ENCODE measurements at regions not wholly inside any gene's neighbourhood (a gene's known extent, or its start where the extent isn't known, plus 50 kb on each side); places are given as distances from the start of the nearest gene placed in this dataset.

DNA sequence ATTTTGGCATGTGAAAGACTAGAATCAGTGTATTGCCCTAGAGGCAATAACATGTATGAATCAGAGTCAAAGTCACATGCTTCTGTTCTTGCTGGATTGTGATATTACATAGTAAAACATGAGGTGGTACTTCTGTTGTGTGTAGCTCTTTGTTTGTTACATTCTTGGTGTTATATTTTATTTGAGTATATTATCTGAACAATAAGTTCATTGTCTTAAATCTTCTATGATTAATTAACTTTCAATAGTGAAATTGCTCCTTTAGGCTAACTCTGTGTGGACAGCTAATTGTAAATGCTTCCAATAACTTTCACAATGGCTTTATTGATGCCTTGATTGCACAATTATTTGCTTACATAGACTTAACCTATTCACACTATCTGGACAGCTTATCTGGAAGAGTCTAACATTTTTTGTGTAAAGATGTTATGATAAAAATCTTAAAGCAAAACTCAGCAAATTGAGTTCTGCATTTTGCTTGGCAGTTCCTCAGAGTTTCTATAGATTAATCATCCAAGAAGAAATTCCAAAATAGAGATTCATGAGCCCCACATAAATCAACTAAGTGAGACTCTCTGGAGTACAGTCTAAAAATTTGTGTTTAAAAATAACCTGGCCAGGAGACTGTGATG lies 239.6 kb upstream of the TUSC1 start:
- peak; percentile 69 for ATAC-seq
- no peak for TF ChIP-seq TOX (CRISPR knock-in tag; IDR thresholded peaks at IDR 0.05; ENCODE audit: borderline replicate concordance)
- TF ChIP-seq OSR1 (CRISPR knock-in tag; IDR thresholded peaks at IDR 0.05), result no peak
- TF ChIP-seq PPARA (CRISPR knock-in tag; IDR thresholded peaks at IDR 0.05; ENCODE audit: borderline replicate concordance), result no peak
- TF ChIP-seq ARNTL (CRISPR knock-in tag; IDR thresholded peaks at IDR 0.05; ENCODE audit: borderline replicate concordance, low read depth), result no peak
- TF ChIP-seq, protein P1, sequence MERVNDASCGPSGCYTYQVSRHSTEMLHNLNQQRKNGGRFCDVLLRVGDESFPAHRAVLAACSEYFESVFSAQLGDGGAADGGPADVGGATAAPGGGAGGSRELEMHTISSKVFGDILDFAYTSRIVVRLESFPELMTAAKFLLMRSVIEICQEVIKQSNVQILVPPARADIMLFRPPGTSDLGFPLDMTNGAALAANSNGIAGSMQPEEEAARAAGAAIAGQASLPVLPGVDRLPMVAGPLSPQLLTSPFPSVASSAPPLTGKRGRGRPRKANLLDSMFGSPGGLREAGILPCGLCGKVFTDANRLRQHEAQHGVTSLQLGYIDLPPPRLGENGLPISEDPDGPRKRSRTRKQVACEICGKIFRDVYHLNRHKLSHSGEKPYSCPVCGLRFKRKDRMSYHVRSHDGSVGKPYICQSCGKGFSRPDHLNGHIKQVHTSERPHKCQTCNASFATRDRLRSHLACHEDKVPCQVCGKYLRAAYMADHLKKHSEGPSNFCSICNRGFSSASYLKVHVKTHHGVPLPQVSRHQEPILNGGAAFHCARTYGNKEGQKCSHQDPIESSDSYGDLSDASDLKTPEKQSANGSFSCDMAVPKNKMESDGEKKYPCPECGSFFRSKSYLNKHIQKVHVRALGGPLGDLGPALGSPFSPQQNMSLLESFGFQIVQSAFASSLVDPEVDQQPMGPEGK (CRISPR knock-in tag; IDR thresholded peaks at IDR 0.05; ENCODE audit: borderline replicate concordance), result no peak
- TF ChIP-seq ZNF70 (CRISPR knock-in tag; IDR thresholded peaks at IDR 0.05), result no peak
- no peak for TF ChIP-seq CSDC2 (CRISPR knock-in tag; IDR thresholded peaks at IDR 0.05)
- peak; percentile 8; the same call in 1 of the 2 replicates for TF ChIP-seq ISL1 (CRISPR knock-in tag; IDR thresholded peaks at IDR 0.05)
- TF ChIP-seq ZFP3 (CRISPR knock-in tag; IDR thresholded peaks at IDR 0.05), result no peak

GRCh38 chr9:25913806-25914205 lies 235.6 kb upstream of the TUSC1 start:
- TF ChIP-seq ESRRG (CRISPR knock-in tag; IDR thresholded peaks at IDR 0.05), result no peak
- no peak for TF ChIP-seq ARNTL (CRISPR knock-in tag; IDR thresholded peaks at IDR 0.05; ENCODE audit: borderline replicate concordance, low read depth)
- no peak for TF ChIP-seq TCF4 (CRISPR knock-in tag; IDR thresholded peaks at IDR 0.05; ENCODE audit: borderline replicate concordance)
- TF ChIP-seq GLIS3 (CRISPR knock-in tag; IDR thresholded peaks at IDR 0.05), result no peak
- no peak for TF ChIP-seq OSR1 (CRISPR knock-in tag; IDR thresholded peaks at IDR 0.05)
- no peak for TF ChIP-seq PPARA (CRISPR knock-in tag; IDR thresholded peaks at IDR 0.05; ENCODE audit: borderline replicate concordance)
- TF ChIP-seq ZFP30 (CRISPR knock-in tag; IDR thresholded peaks at IDR 0.05), result no peak
- no peak for TF ChIP-seq TSHZ2 (CRISPR knock-in tag; IDR thresholded peaks at IDR 0.05)
- TF ChIP-seq, protein P1 (CRISPR knock-in tag; IDR thresholded peaks at IDR 0.05; ENCODE audit: borderline replicate concordance), result no peak
- no peak for TF ChIP-seq ZFP3 (CRISPR knock-in tag; IDR thresholded peaks at IDR 0.05)
- no peak for TF ChIP-seq BACH2 (CRISPR knock-in tag; IDR thresholded peaks at IDR 0.05; ENCODE audit: borderline replicate concordance)
- TF ChIP-seq, protein P2, sequence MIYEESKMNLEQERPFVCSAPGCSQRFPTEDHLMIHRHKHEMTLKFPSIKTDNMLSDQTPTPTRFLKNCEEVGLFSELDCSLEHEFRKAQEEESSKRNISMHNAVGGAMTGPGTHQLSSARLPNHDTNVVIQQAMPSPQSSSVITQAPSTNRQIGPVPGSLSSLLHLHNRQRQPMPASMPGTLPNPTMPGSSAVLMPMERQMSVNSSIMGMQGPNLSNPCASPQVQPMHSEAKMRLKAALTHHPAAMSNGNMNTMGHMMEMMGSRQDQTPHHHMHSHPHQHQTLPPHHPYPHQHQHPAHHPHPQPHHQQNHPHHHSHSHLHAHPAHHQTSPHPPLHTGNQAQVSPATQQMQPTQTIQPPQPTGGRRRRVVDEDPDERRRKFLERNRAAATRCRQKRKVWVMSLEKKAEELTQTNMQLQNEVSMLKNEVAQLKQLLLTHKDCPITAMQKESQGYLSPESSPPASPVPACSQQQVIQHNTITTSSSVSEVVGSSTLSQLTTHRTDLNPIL (CRISPR knock-in tag; IDR thresholded peaks at IDR 0.05; ENCODE audit: low read depth), result no peak
- no peak for TF ChIP-seq CSDC2 (CRISPR knock-in tag; IDR thresholded peaks at IDR 0.05)
- ATAC-seq, result no peak

GRCh38 chr9:25904701-25905100 lies 226.5 kb upstream of the TUSC1 start:
- no peak for ATAC-seq
- no peak for TF ChIP-seq TSHZ2 (CRISPR knock-in tag; IDR thresholded peaks at IDR 0.05)
- TF ChIP-seq, protein P3, sequence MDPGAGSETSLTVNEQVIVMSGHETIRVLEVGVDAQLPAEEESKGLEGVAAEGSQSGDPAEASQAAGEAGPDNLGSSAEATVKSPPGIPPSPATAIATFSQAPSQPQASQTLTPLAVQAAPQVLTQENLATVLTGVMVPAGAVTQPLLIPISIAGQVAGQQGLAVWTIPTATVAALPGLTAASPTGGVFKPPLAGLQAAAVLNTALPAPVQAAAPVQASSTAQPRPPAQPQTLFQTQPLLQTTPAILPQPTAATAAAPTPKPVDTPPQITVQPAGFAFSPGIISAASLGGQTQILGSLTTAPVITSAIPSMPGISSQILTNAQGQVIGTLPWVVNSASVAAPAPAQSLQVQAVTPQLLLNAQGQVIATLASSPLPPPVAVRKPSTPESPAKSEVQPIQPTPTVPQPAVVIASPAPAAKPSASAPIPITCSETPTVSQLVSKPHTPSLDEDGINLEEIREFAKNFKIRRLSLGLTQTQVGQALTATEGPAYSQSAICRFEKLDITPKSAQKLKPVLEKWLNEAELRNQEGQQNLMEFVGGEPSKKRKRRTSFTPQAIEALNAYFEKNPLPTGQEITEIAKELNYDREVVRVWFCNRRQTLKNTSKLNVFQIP (CRISPR knock-in tag; IDR thresholded peaks at IDR 0.05; ENCODE audit: borderline replicate concordance, low read depth), result no peak
- no peak for TF ChIP-seq ZNF565 (CRISPR knock-in tag; conservative IDR thresholded peaks at IDR 0.05; ENCODE audit: low read depth)
- no peak for TF ChIP-seq PPARA (CRISPR knock-in tag; IDR thresholded peaks at IDR 0.05; ENCODE audit: borderline replicate concordance)
- TF ChIP-seq ZNF70 (CRISPR knock-in tag; IDR thresholded peaks at IDR 0.05), result no peak
- no peak for TF ChIP-seq CSRNP3 (CRISPR knock-in tag; IDR thresholded peaks at IDR 0.05)
- TF ChIP-seq GLIS3 (CRISPR knock-in tag; IDR thresholded peaks at IDR 0.05), result no peak
- no peak for TF ChIP-seq SNAI2 (CRISPR knock-in tag; IDR thresholded peaks at IDR 0.05)
- TF ChIP-seq, protein P1 (CRISPR knock-in tag; IDR thresholded peaks at IDR 0.05; ENCODE audit: borderline replicate concordance), result no peak

Data from SK-N-SH treated with all-trans-retinoic acid at 6 μM for 48 hours (cell line).